Fibroblast of gingiva (primary cell): ENCODE measurements at regions not wholly inside any gene's neighbourhood (a gene's known extent, or its start where the extent isn't known, plus 50 kb on each side); places are given as distances from the start of the nearest gene placed in this dataset.

Experiments
- DNase-seq: peaks from one replicate; pipeline ENCODE4 v3.0.0-alpha.2; 2011; ENCODE audit warnings: low read depth

- no peak for DNase-seq
Measured at GRCh38 chr6:169082817-169083507, 170.7 kb downstream of the THBS2 start.

GRCh38 chr6:169082093-169082492 lies 171.6 kb downstream of the THBS2 start:
- no peak for DNase-seq

GRCh38 chr6:169081248-169081647 lies 172.4 kb downstream of the THBS2 start:
- no peak for DNase-seq

GRCh38 chr6:169079650-169080049 lies 174.0 kb downstream of the THBS2 start:
- no peak for DNase-seq

GRCh38 chr6:169078399-169079145 lies 175.1 kb downstream of the THBS2 start:
- no peak for DNase-seq

GRCh38 chr6:169075915-169076654 lies 177.6 kb downstream of the THBS2 start:
- DNase-seq, result no peak

- peak; percentile 87 for DNase-seq
Measured at GRCh38 chr6:169075211-169075914, 178.3 kb downstream of the THBS2 start.

- peak; percentile 31 for DNase-seq
Measured at GRCh38 chr6:169074526-169074925, 179.1 kb downstream of the THBS2 start.

GRCh38 chr6:169073311-169073710 lies 180.3 kb downstream of the THBS2 start:
- peak; percentile 83 for DNase-seq

- DNase-seq, result no peak
Measured at GRCh38 chr6:169072127-169073042, 181.3 kb downstream of the THBS2 start.

- no peak for DNase-seq
Measured at GRCh38 chr6:169071394-169071793, 182.3 kb downstream of the THBS2 start.

- peak; percentile 99 for DNase-seq
Measured at GRCh38 chr6:169070506-169071176, 183.0 kb downstream of the THBS2 start.

- DNase-seq, result no peak
Measured at GRCh38 chr6:169069356-169069755, 184.3 kb downstream of the THBS2 start.

- DNase-seq, result no peak
Measured at GRCh38 chr6:169064194-169064593, 189.5 kb downstream of the THBS2 start.

- no peak for DNase-seq
Measured at GRCh38 chr6:169062272-169062671, 191.4 kb downstream of the THBS2 start.

GRCh38 chr6:169058634-169059033 lies 195.0 kb downstream of the THBS2 start:
- no peak for DNase-seq

GRCh38 chr6:169052462-169052861 lies 201.2 kb downstream of the THBS2 start:
- no peak for DNase-seq

- no peak for DNase-seq
Measured at GRCh38 chr6:169051371-169051770, 202.3 kb downstream of the THBS2 start.

GRCh38 chr6:169048865-169049205 lies 204.8 kb downstream of the THBS2 start:
- peak; percentile 25 for DNase-seq

GRCh38 chr6:169048185-169048864 lies 205.3 kb downstream of the THBS2 start:
- DNase-seq, result no peak
